ENCODE measurements at regions not wholly inside any gene's neighbourhood (a gene's known extent, or its start where the extent isn't known, plus 50 kb on each side); places are given as distances from the start of the nearest gene placed in this dataset.

DNA sequence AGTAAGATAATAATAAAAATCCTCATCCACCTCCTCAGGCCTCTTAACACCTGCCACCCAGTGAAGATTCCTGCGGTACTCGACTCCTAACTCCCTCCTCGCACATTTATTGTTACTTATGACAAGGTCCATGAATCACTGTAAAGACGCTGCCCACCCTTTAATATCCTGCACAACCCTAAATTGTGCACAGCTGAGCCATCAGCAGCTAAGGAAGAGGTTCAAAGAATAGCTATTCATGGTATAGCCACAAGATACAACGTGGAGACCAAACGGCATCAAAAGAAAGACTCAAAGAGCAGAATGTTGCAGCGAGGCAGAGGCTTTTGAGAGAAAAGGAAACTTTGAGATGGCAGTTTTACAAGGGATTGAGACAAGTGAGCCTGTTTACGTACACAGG is 266.3 kb downstream of the SATB2 start:
- TF ChIP-seq, protein P1, sequence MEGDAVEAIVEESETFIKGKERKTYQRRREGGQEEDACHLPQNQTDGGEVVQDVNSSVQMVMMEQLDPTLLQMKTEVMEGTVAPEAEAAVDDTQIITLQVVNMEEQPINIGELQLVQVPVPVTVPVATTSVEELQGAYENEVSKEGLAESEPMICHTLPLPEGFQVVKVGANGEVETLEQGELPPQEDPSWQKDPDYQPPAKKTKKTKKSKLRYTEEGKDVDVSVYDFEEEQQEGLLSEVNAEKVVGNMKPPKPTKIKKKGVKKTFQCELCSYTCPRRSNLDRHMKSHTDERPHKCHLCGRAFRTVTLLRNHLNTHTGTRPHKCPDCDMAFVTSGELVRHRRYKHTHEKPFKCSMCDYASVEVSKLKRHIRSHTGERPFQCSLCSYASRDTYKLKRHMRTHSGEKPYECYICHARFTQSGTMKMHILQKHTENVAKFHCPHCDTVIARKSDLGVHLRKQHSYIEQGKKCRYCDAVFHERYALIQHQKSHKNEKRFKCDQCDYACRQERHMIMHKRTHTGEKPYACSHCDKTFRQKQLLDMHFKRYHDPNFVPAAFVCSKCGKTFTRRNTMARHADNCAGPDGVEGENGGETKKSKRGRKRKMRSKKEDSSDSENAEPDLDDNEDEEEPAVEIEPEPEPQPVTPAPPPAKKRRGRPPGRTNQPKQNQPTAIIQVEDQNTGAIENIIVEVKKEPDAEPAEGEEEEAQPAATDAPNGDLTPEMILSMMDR (IDR thresholded peaks at IDR 0.05; ENCODE audit: low read length) = no peak
- TF ChIP-seq EZH2 (optimal IDR thresholded peaks at IDR 0.05; ENCODE audit: low read depth, low read length) (no peak), EZH2phosphoT487 (IDR thresholded peaks at IDR 0.05; ENCODE audit: low read length) (no peak)
